ENCODE measurements at regions not wholly inside any gene's neighbourhood (a gene's known extent, or its start where the extent isn't known, plus 50 kb on each side); places are given as distances from the start of the nearest gene placed in this dataset.

DNA sequence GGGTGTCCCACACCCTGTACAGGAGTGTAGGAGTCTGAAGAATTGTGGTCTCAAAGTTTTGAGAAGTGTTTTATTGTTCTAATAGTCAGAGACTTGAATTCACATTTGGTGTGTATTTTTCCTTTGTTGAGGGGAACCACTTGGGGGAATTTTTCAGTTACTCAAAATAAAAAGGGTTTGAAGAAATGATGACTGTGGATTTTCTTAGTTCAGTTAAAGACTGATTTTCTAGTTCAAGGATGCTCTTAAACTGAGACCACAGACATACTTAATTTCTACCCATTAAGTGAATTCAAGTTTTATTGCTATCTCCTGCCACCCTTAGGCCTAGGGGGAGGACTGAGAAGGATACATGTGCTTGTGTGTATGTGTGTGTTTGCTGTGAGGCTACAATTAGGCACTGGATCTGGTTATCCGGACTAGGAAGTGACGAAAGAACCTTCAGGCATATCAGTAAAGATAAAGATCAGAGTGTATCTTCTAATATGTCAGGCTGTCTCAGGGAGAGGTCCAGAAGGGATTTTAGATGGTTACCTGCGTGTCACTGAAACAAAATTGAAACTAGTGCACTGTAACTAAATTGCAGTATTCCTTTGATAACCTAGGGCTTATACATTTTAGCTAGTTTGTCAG, 234.9 kb upstream of the DACH1 start:
- no peak overlapping the region for H3K9ac ChIP-seq (ENCODE audit: insufficient read depth, low read depth, low read length)
- H3K4me3 ChIP-seq (replicated peaks in 1 of 3; ENCODE audit: insufficient read depth in 1 of 3, low read depth in 2 of 3, low read length in 3 of 3) = no peak overlapping the region
- ATAC-seq (no peak), FAIRE-seq (no peak), DNase-seq (ENCODE audit: low spot score) (no peak)
- H3K36me3 ChIP-seq (replicated peaks in 1 of 2; ENCODE audit: control insufficient read depth in 1 of 2, insufficient read depth in 2 of 2, low read length in 2 of 2) = no peaks in the 10 kb centered on the region
- H4K20me1 ChIP-seq (ENCODE audit: insufficient read depth, low read length) = no peaks in the 10 kb centered on the region
- POLR2A ChIA-PET = no interaction called here
- no peaks in the 10 kb centered on the region for H3K79me2 ChIP-seq (ENCODE audit: insufficient read depth, low read length)
- WGBS (ENCODE audit: low lambda C conversion rate) = 2% methylated on average over 3 of the region's 3 CpGs
- intact Hi-C loops (cut with micrococcal nuclease; ENCODE audit: unreplicated experiment) = no loop called here
- BruUV-seq (replicated peaks) = no TSS peak
- no peaks in the 10 kb centered on the region for H3K27me3 ChIP-seq (ENCODE audit: control insufficient read depth in 1 of 2, insufficient read depth in 2 of 2, low read length in 2 of 2)
- no peak overlapping the region for H2AFZ ChIP-seq (ENCODE audit: low read length)
- no peaks in the 10 kb centered on the region for H3K4me1 ChIP-seq (ENCODE audit: insufficient read depth, low read length)
- TF ChIP-seq ZNF761 (CRISPR knock-in tag; conservative IDR thresholded peaks at IDR 0.05) (no peak), MAFK (conservative IDR thresholded peaks at IDR 0.05 in 1 of 2, IDR thresholded peaks at IDR 0.05 in 1 of 2; ENCODE audit: low read length in 2 of 2) (peak; percentile 33 to 80; a peak in 3 of 4 replicates), MAFF (IDR thresholded peaks at IDR 0.05; ENCODE audit: low read depth, low read length) (peak; percentile 65; the same call in 1 of the 2 replicates)
- in situ Hi-C loops (cut with HindIII; ENCODE audit: extremely low pct_ligation_motif_present, low pct_unique_long_range_greater_than_20kb) = no loop called here
- H3K4me2 ChIP-seq (ENCODE audit: low read depth, low read length) = no peak overlapping the region
- no peak overlapping the region for H3K27ac ChIP-seq (ENCODE audit: extremely low read length, insufficient read depth, low read length)
- CTCF ChIA-PET (ENCODE audit: low intra/inter-chr PET ratio, low total read pairs) = no interaction called here
- no peaks in the 10 kb centered on the region for H3K9me3 ChIP-seq (ENCODE audit: low read length)

DNA sequence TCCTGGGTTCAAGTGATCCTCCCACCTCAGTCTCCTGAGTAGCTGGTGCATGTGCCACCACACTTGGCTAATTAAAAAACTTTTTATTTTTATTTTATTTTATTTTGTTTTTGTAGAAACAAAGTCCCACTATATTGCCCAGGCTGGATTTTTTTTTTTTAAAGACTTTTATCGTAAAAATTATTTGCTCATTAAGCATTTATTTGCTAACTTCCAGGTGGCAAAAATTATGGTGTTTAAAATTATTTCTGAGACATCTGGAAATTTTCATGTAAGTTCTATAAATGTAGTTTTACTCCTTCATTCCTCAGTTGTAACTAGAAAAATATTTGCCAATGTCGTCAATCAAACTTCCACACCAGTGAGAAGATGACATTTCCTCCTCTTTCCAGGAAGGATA, 233.3 kb upstream of the DACH1 start:
- no peak for ATAC-seq
- H3K4me1 ChIP-seq (ENCODE audit: insufficient read depth, low read length) = no peaks in the 10 kb centered on the region
- H3K4me3 ChIP-seq (replicated peaks in 1 of 3; ENCODE audit: insufficient read depth in 1 of 3, low read depth in 2 of 3, low read length in 3 of 3) = no peak overlapping the region
- H3K27me3 ChIP-seq (ENCODE audit: control insufficient read depth in 1 of 2, insufficient read depth in 2 of 2, low read length in 2 of 2) = no peaks in the 10 kb centered on the region
- WGBS (ENCODE audit: low lambda C conversion rate) = 1% methylated on average over 2 of the region's 2 CpGs
- H3K9ac ChIP-seq (ENCODE audit: insufficient read depth, low read depth, low read length) = no peak overlapping the region
- no peak for FAIRE-seq
- H3K9me3 ChIP-seq (ENCODE audit: low read length) = no peaks in the 10 kb centered on the region
- intact Hi-C loops (cut with micrococcal nuclease; ENCODE audit: unreplicated experiment) (no loop called here), in situ Hi-C loops (cut with HindIII; ENCODE audit: extremely low pct_ligation_motif_present, low pct_unique_long_range_greater_than_20kb) (no loop called here)
- no peaks in the 10 kb centered on the region for H3K79me2 ChIP-seq (ENCODE audit: insufficient read depth, low read length)
- no peak for DNase-seq (ENCODE audit: low spot score)
- no peaks in the 10 kb centered on the region for H4K20me1 ChIP-seq (ENCODE audit: insufficient read depth, low read length)
- ChIA-PET POLR2A (no interaction called here), CTCF (ENCODE audit: low intra/inter-chr PET ratio, low total read pairs) (no interaction called here)
- H3K27ac ChIP-seq (ENCODE audit: extremely low read length, insufficient read depth, low read length) = no peak overlapping the region
- BruUV-seq (replicated peaks) = no TSS peak
- no peaks in the 10 kb centered on the region for H3K36me3 ChIP-seq (replicated peaks in 1 of 2; ENCODE audit: control insufficient read depth in 1 of 2, insufficient read depth in 2 of 2, low read length in 2 of 2)
- H3K4me2 ChIP-seq (ENCODE audit: low read depth, low read length) = no peak overlapping the region
- H2AFZ ChIP-seq (ENCODE audit: low read length) = no peak overlapping the region
- no peak for TF ChIP-seq POLR2AphosphoS2 (IDR thresholded peaks at IDR 0.05; ENCODE audit: low read depth, low read length)
- TF ChIP-seq, protein P1, sequence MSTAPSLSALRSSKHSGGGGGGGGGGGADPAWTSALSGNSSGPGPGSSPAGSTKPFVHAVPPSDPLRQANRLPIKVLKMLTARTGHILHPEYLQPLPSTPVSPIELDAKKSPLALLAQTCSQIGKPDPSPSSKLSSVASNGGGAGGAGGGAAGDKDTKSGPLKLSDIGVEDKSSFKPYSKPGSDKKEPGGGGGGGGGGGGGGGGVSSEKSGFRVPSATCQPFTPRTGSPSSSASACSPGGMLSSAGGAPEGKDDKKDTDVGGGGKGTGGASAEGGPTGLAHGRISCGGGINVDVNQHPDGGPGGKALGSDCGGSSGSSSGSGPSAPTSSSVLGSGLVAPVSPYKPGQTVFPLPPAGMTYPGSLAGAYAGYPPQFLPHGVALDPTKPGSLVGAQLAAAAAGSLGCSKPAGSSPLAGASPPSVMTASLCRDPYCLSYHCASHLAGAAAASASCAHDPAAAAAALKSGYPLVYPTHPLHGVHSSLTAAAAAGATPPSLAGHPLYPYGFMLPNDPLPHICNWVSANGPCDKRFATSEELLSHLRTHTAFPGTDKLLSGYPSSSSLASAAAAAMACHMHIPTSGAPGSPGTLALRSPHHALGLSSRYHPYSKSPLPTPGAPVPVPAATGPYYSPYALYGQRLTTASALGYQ (CRISPR knock-in tag; IDR thresholded peaks at IDR 0.05) = no peak
- TF ChIP-seq DNMT1 (CRISPR knock-in tag; IDR thresholded peaks at IDR 0.05) = no peak
- no peak for TF ChIP-seq ISX (CRISPR knock-in tag; conservative IDR thresholded peaks at IDR 0.05)
- TF ChIP-seq MAFK (conservative IDR thresholded peaks at IDR 0.05 in 1 of 2, IDR thresholded peaks at IDR 0.05 in 1 of 2; ENCODE audit: low read length in 2 of 2) = no peak
- TF ChIP-seq, protein P2, sequence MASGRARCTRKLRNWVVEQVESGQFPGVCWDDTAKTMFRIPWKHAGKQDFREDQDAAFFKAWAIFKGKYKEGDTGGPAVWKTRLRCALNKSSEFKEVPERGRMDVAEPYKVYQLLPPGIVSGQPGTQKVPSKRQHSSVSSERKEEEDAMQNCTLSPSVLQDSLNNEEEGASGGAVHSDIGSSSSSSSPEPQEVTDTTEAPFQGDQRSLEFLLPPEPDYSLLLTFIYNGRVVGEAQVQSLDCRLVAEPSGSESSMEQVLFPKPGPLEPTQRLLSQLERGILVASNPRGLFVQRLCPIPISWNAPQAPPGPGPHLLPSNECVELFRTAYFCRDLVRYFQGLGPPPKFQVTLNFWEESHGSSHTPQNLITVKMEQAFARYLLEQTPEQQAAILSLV (CRISPR knock-in tag; IDR thresholded peaks at IDR 0.05; ENCODE audit: borderline replicate concordance) = no peak
- no peak for TF ChIP-seq ZNF430 (CRISPR knock-in tag; IDR thresholded peaks at IDR 0.05)
- no peak for TF ChIP-seq HOXD1 (CRISPR knock-in tag; IDR thresholded peaks at IDR 0.05)
- no peak for TF ChIP-seq ZNF788 (CRISPR knock-in tag; IDR thresholded peaks at IDR 0.05; ENCODE audit: borderline replicate concordance)
